ENCODE measurements at regions not wholly inside any gene's neighbourhood (a gene's known extent, or its start where the extent isn't known, plus 50 kb on each side); places are given as distances from the start of the nearest gene placed in this dataset.

- intact Hi-C loops (cut with micrococcal nuclease) = no loop called here
- H3K4me3 Mint-ChIP-seq = no peak overlapping the region
- CTCF ChIA-PET = no interaction called here
Observed at GRCh38 chr4:38469410-38469809, 194.6 kb upstream of the KLF3 start.

DNA sequence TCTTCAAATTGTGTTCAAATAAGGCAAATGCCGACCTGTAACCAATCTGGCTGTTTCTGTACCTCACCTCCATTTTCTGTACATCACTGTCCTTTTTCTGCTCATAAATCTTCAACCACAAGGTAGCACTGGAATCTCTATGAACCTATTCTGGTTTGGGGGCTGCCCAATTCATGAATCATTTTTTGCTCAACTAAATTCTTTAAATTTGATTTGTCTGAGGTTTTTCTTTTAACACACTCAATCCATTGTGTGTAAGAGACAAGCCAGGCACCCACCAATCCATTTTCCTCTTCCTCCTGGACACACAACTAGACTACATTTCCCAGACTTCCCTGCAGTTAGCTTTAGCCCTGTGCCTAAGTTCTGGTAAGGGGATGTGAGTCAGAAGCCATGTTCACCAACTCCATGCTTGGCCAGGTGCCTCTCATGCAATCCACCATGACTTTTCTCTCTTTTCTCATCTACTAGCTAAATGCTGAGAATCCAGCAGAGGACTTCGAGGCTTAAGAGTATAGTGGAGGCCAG, 193.2 kb upstream of the KLF3 start:
- ATAC-seq (ENCODE audit: low read depth) (no peak), DNase-seq (no peak)
- intact Hi-C loops (cut with micrococcal nuclease) = no loop called here
- H3K27ac ChIP-seq (ENCODE audit: low read length in 2 of 2) = no peak overlapping the region
- no peaks in the 10 kb centered on the region for H3K36me3 ChIP-seq (replicated peaks in 1 of 2; ENCODE audit: control extremely low read depth in 1 of 2, control insufficient read depth in 1 of 2, extremely low read depth in 1 of 2, insufficient read depth in 2 of 2, low read length in 1 of 2)
- peaks cover 4 to 10% (median 6%) of the 10 kb centered on the region in 3 donors for H3K9me3 ChIP-seq (ENCODE audit: control extremely low read depth in 1 of 3, control insufficient read depth in 2 of 3, insufficient read depth in 1 of 3, low read length in 2 of 3)
- Mint-ChIP-seq H3K27me3 (no peaks in the 10 kb centered on the region), H3K4me1 (no peaks in the 10 kb centered on the region), H3K4me3 (no peak overlapping the region), H3K9me3 (ENCODE audit: insufficient read depth) (peaks cover 5% of the 10 kb centered on the region), H3K27ac (no peak overlapping the region)
- H3K27me3 ChIP-seq (replicated peaks in 1 of 4; ENCODE audit: control extremely low read depth in 1 of 4, control insufficient read depth in 3 of 4, insufficient read depth in 4 of 4, low read length in 3 of 4) = no peaks in the 10 kb centered on the region
- H2AFZ ChIP-seq (ENCODE audit: insufficient read depth, low read depth, low read length, poor library complexity, severe bottlenecking) = no peak overlapping the region
- no peaks in the 10 kb centered on the region for H4K20me1 ChIP-seq (ENCODE audit: control insufficient read depth, insufficient read depth, low read length, poor library complexity, severe bottlenecking)
- ChIA-PET CTCF (no interaction called here), POLR2A (no interaction called here)
- H3K9ac ChIP-seq (ENCODE audit: low read length) = no peak overlapping the region
- no peaks in the 10 kb centered on the region for H3K79me2 ChIP-seq (ENCODE audit: control insufficient read depth, insufficient read depth, low read length)
- H3K4me1 ChIP-seq (ENCODE audit: control insufficient read depth in 2 of 2, insufficient read depth in 2 of 2, low read length in 2 of 2) = no peaks in the 10 kb centered on the region
- no peak overlapping the region for H3K4me3 ChIP-seq (ENCODE audit: control extremely low read depth in 1 of 5, extremely low read depth in 1 of 5, insufficient read depth in 1 of 5, low read depth in 2 of 5, low read length in 4 of 5)
- 72% methylated on average over 2 of the region's 2 CpGs for WGBS (ENCODE audit: insufficient coverage)
- H3K4me2 ChIP-seq (replicated peaks; ENCODE audit: low read depth, low read length, poor library complexity, severe bottlenecking) = no peak overlapping the region
- TF ChIP-seq EZH2 (IDR thresholded peaks at IDR 0.05; ENCODE audit: borderline replicate concordance, insufficient read depth, low read depth, low read length, poor library complexity, severe bottlenecking) = no peak
- no peak for TF ChIP-seq CTCF (IDR thresholded peaks at IDR 0.05)

More at GRCh38 chr4:38469410-38469809, 194.6 kb upstream of the KLF3 start:
- no peak overlapping the region for H3K4me2 ChIP-seq (replicated peaks; ENCODE audit: low read depth, low read length, poor library complexity, severe bottlenecking)
- H3K4me1 ChIP-seq (ENCODE audit: control insufficient read depth in 2 of 2, insufficient read depth in 2 of 2, low read length in 2 of 2) = no peaks in the 10 kb centered on the region
- Mint-ChIP-seq H3K9me3 (ENCODE audit: insufficient read depth) (peaks cover 5% of the 10 kb centered on the region), H3K4me1 (peaks cover 2% of the 10 kb centered on the region), H3K27me3 (no peaks in the 10 kb centered on the region), H3K27ac (no peak overlapping the region)
- DNase-seq (no peak), ATAC-seq (ENCODE audit: low read depth) (no peak)
- H3K27me3 ChIP-seq (replicated peaks in 1 of 4; ENCODE audit: control extremely low read depth in 1 of 4, control insufficient read depth in 3 of 4, insufficient read depth in 4 of 4, low read length in 3 of 4) = no peaks in the 10 kb centered on the region
- no peak overlapping the region for H3K4me3 ChIP-seq (ENCODE audit: control extremely low read depth in 1 of 5, extremely low read depth in 1 of 5, insufficient read depth in 1 of 5, low read depth in 2 of 5, low read length in 4 of 5)
- H3K27ac ChIP-seq (ENCODE audit: low read length in 2 of 2) = no peak overlapping the region
- H3K9ac ChIP-seq (ENCODE audit: low read length) = no peak overlapping the region
- POLR2A ChIA-PET = no interaction called here
- no peaks in the 10 kb centered on the region for H3K36me3 ChIP-seq (replicated peaks in 1 of 2; ENCODE audit: control extremely low read depth in 1 of 2, control insufficient read depth in 1 of 2, extremely low read depth in 1 of 2, insufficient read depth in 2 of 2, low read length in 1 of 2)
- H2AFZ ChIP-seq (ENCODE audit: insufficient read depth, low read depth, low read length, poor library complexity, severe bottlenecking) = no peak overlapping the region
- TF ChIP-seq EZH2 (IDR thresholded peaks at IDR 0.05; ENCODE audit: borderline replicate concordance, insufficient read depth, low read depth, low read length, poor library complexity, severe bottlenecking) (no peak), CTCF (IDR thresholded peaks at IDR 0.05) (no peak)
- no peaks in the 10 kb centered on the region for H4K20me1 ChIP-seq (ENCODE audit: control insufficient read depth, insufficient read depth, low read length, poor library complexity, severe bottlenecking)
- H3K9me3 ChIP-seq (ENCODE audit: control extremely low read depth in 1 of 3, control insufficient read depth in 2 of 3, insufficient read depth in 1 of 3, low read length in 2 of 3) = peaks cover 4 to 9% (median 6%) of the 10 kb centered on the region in 3 donors
- no peaks in the 10 kb centered on the region for H3K79me2 ChIP-seq (ENCODE audit: control insufficient read depth, insufficient read depth, low read length)
- WGBS (ENCODE audit: insufficient coverage) = 82% methylated on average over 3 of the region's 3 CpGs

All from B cell (primary cell).